Hepatocyte (in vitro differentiated cells): ENCODE measurements at regions not wholly inside any gene's neighbourhood (a gene's known extent, or its start where the extent isn't known, plus 50 kb on each side); places are given as distances from the start of the nearest gene placed in this dataset.

Experiments used
- CTCF ChIP-seq: fragments of 200-600 bp; sonication (generic); IDR thresholded peaks from 2 replicates; pipeline ENCODE4 v1.5.1; 2016; ENCODE audit warnings: antibody characterized with exemption, mild to moderate bottlenecking; ENCODE audit not compliant: poor library complexity
- EZH2 ChIP-seq: fragments of 200-600 bp; sonication (generic); IDR thresholded peaks from 2 replicates; pipeline ENCODE4 v1.6.1; 2016; ENCODE audit warnings: antibody characterized with exemption, mild to moderate bottlenecking, borderline replicate concordance
- EZH2phosphoT487 ChIP-seq: fragments of 200-600 bp; sonication (generic); IDR thresholded peaks from one replicate; pipeline ENCODE4 v1.6.1; 2018; ENCODE audit warnings: antibody characterized with exemption, mild to moderate bottlenecking, low read depth, moderate library complexity; ENCODE audit not compliant: unreplicated experiment, severe bottlenecking

GRCh38 chr3:61360297-61360965 lies 109.2 kb upstream of the FHIT start:
- no peak for TF ChIP-seq CTCF
- no peak for TF ChIP-seq EZH2
- no peak for TF ChIP-seq EZH2phosphoT487
